H1 (cell line): ENCODE measurements at regions not wholly inside any gene's neighbourhood (a gene's known extent, or its start where the extent isn't known, plus 50 kb on each side); places are given as distances from the start of the nearest gene placed in this dataset.

Experiments
- CTCF ChIA-PET: fragments of 300-600 bp; sonication (Branson Sonifier 250); formaldehyde crosslinking; loops from one replicate; lab custom pipeline; 2021; ENCODE audit not compliant: partially characterized antibody; lab: Charles Lee
- POLR2A ChIA-PET: fragments of 300-600 bp; sonication (Branson Sonifier 250); formaldehyde crosslinking; loops from one replicate; lab custom pipeline; 2021; ENCODE audit warnings: inconsistent platforms; ENCODE audit not compliant: partially characterized antibody; lab: Charles Lee
- DNase-seq, 2 experiments: peaks; one replicate each; pipeline versions ENCODE4 v3.0.0 to v3.0.0-alpha.2; 2010 to 2022; ENCODE audit warnings: low spot score in 2 of 2, low read depth in 1 of 2, mixed read lengths in 1 of 2
- FAIRE-seq: peaks from 2 replicates; lab custom pipeline; 2011; peaks lifted over from hg19 to GRCh38; lab: Jason Lieb, UNC
- H2AFZ ChIP-seq: 2 replicates; pipeline ENCODE4 v1.8.1; 2012; ENCODE audit warnings: low read length, inconsistent platforms
- H2AK5ac ChIP-seq: 2 replicates; pipeline ENCODE4 v1.6.1; 2013; ENCODE audit warnings: low read depth, low read length
- H2BK120ac ChIP-seq: replicated peaks from 2 replicates; pipeline ENCODE3; 2013; ENCODE audit warnings: low read depth, low read length, inconsistent platforms
- H2BK12ac ChIP-seq: 2 replicates; pipeline ENCODE4 v1.6.1; 2013; ENCODE audit warnings: low read depth, low read length
- H2BK15ac ChIP-seq: 2 replicates; pipeline ENCODE4 v1.6.1; 2013; ENCODE audit warnings: low read length
- H2BK20ac ChIP-seq: 2 replicates; pipeline ENCODE4 v1.6.1; 2013; ENCODE audit warnings: low read length
- H2BK5ac ChIP-seq: 2 replicates; pipeline ENCODE4 v1.6.1; 2013; ENCODE audit warnings: low read depth, low read length
- H3K14ac ChIP-seq: 2 replicates; pipeline ENCODE4 v1.6.1; 2013; ENCODE audit warnings: inconsistent platforms; ENCODE audit not compliant: insufficient read length
- H3K18ac ChIP-seq: 2 replicates; pipeline ENCODE4 v1.6.1; 2013; ENCODE audit warnings: low read length; ENCODE audit errors: extremely low read depth
- H3K23ac ChIP-seq: 2 replicates; pipeline ENCODE4 v1.6.1; 2013; ENCODE audit warnings: inconsistent platforms; ENCODE audit not compliant: insufficient read length
- H3K23me2 ChIP-seq: 2 replicates; pipeline ENCODE4 v1.6.1; 2013; ENCODE audit warnings: low read depth, low read length
- H3K27ac ChIP-seq: 2 replicates; pipeline ENCODE4 v1.6.1; 2011; ENCODE audit warnings: low read depth, low read length, inconsistent platforms
- H3K27me3 ChIP-seq, 4 experiments: replicated peaks in 1 of 4; 1 replicate in 1 of 4; 2 replicates in 3 of 4; pipeline versions ENCODE4 v1.6.1 to v1.8.1; 2011 to 2013; ENCODE audit warnings: low read length in 3 of 4, mild to moderate bottlenecking in 3 of 4, inconsistent platforms in 2 of 4, mixed read lengths in 2 of 4, moderate library complexity in 1 of 4; ENCODE audit not compliant: control insufficient read depth in 3 of 4, insufficient read depth in 3 of 4; ENCODE audit errors: extremely low read depth in 1 of 4
- H3K36me3 ChIP-seq, 4 experiments: 2 replicates each; pipeline versions ENCODE4 v1.6.1 to v1.8.1; 2011 to 2013; ENCODE audit warnings: mild to moderate bottlenecking in 4 of 4, low read length in 3 of 4, moderate library complexity in 2 of 4, control low read depth in 1 of 4, inconsistent platforms in 1 of 4; ENCODE audit not compliant: insufficient read depth in 4 of 4, control insufficient read depth in 2 of 4
- H3K4ac ChIP-seq: replicated peaks from 2 replicates; pipeline ENCODE3; 2013; ENCODE audit warnings: low read length, low read depth, mixed read lengths, inconsistent platforms; ENCODE audit not compliant: insufficient read length
- H3K4me1 ChIP-seq, 4 experiments: replicated peaks in 1 of 4; 1 replicate in 1 of 4; 2 replicates in 3 of 4; pipeline versions ENCODE4 v1.6.1 to v1.8.1; 2011 to 2013; ENCODE audit warnings: low read length in 3 of 4, inconsistent platforms in 2 of 4, mixed read lengths in 1 of 4; ENCODE audit not compliant: insufficient read depth in 4 of 4, control insufficient read depth in 3 of 4
- H3K4me2 ChIP-seq, 2 experiments: 2 replicates each; pipeline versions ENCODE4 v1.6.1 to v1.8.1; 2011 to 2013; ENCODE audit warnings: low read depth in 2 of 2, low read length in 2 of 2, control low read depth in 1 of 2, inconsistent platforms in 1 of 2, mild to moderate bottlenecking in 1 of 2; ENCODE audit not compliant: insufficient read depth in 1 of 2
- H3K4me3 ChIP-seq, 4 experiments: fragments of 200-600, 300-600 bp in 1 of 4; sonication (generic), shearing (Covaris generic), sonication (Bioruptor Twin) in 1 of 4; 2 replicates each; pipeline versions ENCODE4 v1.5.1 to v1.8.1; 2011 to 2016; ENCODE audit warnings: low read length in 4 of 4, low read depth in 3 of 4, control low read depth in 2 of 4, inconsistent platforms in 2 of 4, mild to moderate bottlenecking in 2 of 4, mixed read lengths in 1 of 4, moderate library complexity in 1 of 4; ENCODE audit not compliant: insufficient read depth in 2 of 4; ENCODE audit errors: extremely low read depth in 1 of 4
- H3K56ac ChIP-seq: replicated peaks from 2 replicates; pipeline ENCODE3; 2013; ENCODE audit warnings: low read depth, mild to moderate bottlenecking, mixed read lengths, low read length, inconsistent platforms; ENCODE audit not compliant: insufficient read length
- H3K79me1 ChIP-seq: 2 replicates; pipeline ENCODE4 v1.6.1; 2013; ENCODE audit warnings: low read depth, low read length, control low read depth
- H3K79me2 ChIP-seq, 2 experiments: 2 replicates each; pipeline versions ENCODE4 v1.6.1 to v1.8.1; 2012 to 2013; ENCODE audit warnings: low read length in 2 of 2, mild to moderate bottlenecking in 2 of 2, inconsistent platforms in 1 of 2; ENCODE audit not compliant: insufficient read depth in 2 of 2, control insufficient read depth in 1 of 2
- H3K9ac ChIP-seq, 4 experiments: replicated peaks in 1 of 4; 1 replicate in 1 of 4; 2 replicates in 3 of 4; pipeline versions ENCODE4 v1.6.1 to v1.8.1; 2011 to 2013; ENCODE audit warnings: low read depth in 3 of 4, low read length in 3 of 4, control low read depth in 2 of 4, mild to moderate bottlenecking in 2 of 4, moderate library complexity in 2 of 4, inconsistent platforms in 1 of 4; ENCODE audit errors: extremely low read depth in 1 of 4
- H3K9me3 ChIP-seq, 2 experiments: 2 replicates each; pipeline versions ENCODE4 v1.6.1 to v1.8.1; 2012 to 2013; ENCODE audit warnings: mild to moderate bottlenecking in 2 of 2, moderate library complexity in 2 of 2, control low read depth in 1 of 2, inconsistent platforms in 1 of 2, low read depth in 1 of 2, low read length in 1 of 2, mixed read lengths in 1 of 2; ENCODE audit not compliant: insufficient read depth in 2 of 2
- H4K20me1 ChIP-seq, 2 experiments: replicated peaks in 1 of 2; 2 replicates each; pipeline versions ENCODE3 to v1.8.1; 2011 to 2013; ENCODE audit warnings: inconsistent platforms in 2 of 2, low read length in 2 of 2, mild to moderate bottlenecking in 1 of 2; ENCODE audit not compliant: insufficient read depth in 2 of 2, control insufficient read depth in 1 of 2
- H4K5ac ChIP-seq: 2 replicates; pipeline ENCODE4 v1.6.1; 2013; ENCODE audit warnings: low read length, low read depth, mixed read lengths, inconsistent platforms; ENCODE audit not compliant: insufficient read length
- H4K8ac ChIP-seq: 2 replicates; pipeline ENCODE4 v1.8.0; 2013; ENCODE audit warnings: mild to moderate bottlenecking, moderate library complexity, low read length, inconsistent platforms; ENCODE audit not compliant: insufficient read depth; ENCODE audit errors: extremely low read depth
- H4K91ac ChIP-seq: replicated peaks from 2 replicates; pipeline ENCODE3; 2013; ENCODE audit warnings: low read length, mixed read lengths, inconsistent platforms; ENCODE audit not compliant: insufficient read length
- CBX5 ChIP-seq: fragments of 300-800, 300-1000 bp; sonication (generic); IDR thresholded peaks from 2 replicates; pipeline ENCODE4 v1.7.1; 2016; ENCODE audit warnings: antibody characterized with exemption, low read length, low read depth
- CHD1 ChIP-seq: IDR thresholded peaks from 2 replicates; pipeline ENCODE4 v1.6.1; 2012; ENCODE audit warnings: low read depth, low read length, improper control_type of control experiment
- CREB1 ChIP-seq: IDR thresholded peaks from 2 replicates; pipeline ENCODE4 v1.6.1; 2012; ENCODE audit warnings: inconsistent platforms
- CTBP2 ChIP-seq: IDR thresholded peaks from 2 replicates; pipeline ENCODE4 v1.7.0; 2011; ENCODE audit warnings: borderline replicate concordance, mild to moderate bottlenecking, moderate library complexity, mixed read lengths, low read length; ENCODE audit not compliant: insufficient read depth, insufficient read length
- EGR1 ChIP-seq: IDR thresholded peaks from 2 replicates; pipeline ENCODE4 v1.6.1; 2011; ENCODE audit warnings: low read depth, low read length, borderline replicate concordance
- MAFK ChIP-seq: IDR thresholded peaks from 2 replicates; pipeline ENCODE4 v1.6.1; 2012; ENCODE audit warnings: low read depth, mild to moderate bottlenecking, improper control_type of control experiment, low read length
- SAP30 ChIP-seq: fragments of 300-600 bp; sonication (generic); IDR thresholded peaks from 2 replicates; pipeline ENCODE4 v1.7.1; 2012; ENCODE audit warnings: low read length, moderate library complexity, mild to moderate bottlenecking, inconsistent platforms; ENCODE audit not compliant: insufficient read depth, insufficient replicate concordance
- TEAD4 ChIP-seq: IDR thresholded peaks from 2 replicates; pipeline ENCODE4 v1.6.1; 2012; ENCODE audit warnings: low read depth, low read length, inconsistent platforms, mixed read lengths
- WGBS, 2 experiments: shearing (Covaris generic) in 1 of 2; methylation state at CpG; one replicate each; pipeline versions ENCODE4 v1.1.6 to v1.1.7; 2013 to 2015; ENCODE audit warnings: low lambda C conversion rate in 2 of 2, mixed read lengths in 2 of 2, inconsistent platforms in 1 of 2, low coverage in 1 of 2, missing lambda C conversion rate in 1 of 2; ENCODE audit not compliant: insufficient replicate concordance in 2 of 2, insufficient coverage in 1 of 2, insufficient read length in 1 of 2; ENCODE audit errors: extremely low coverage in 1 of 2, missing lambda C conversion rate in 1 of 2; 5-methylcytosine and 5-hydroxymethylcytosine counted together

DNA sequence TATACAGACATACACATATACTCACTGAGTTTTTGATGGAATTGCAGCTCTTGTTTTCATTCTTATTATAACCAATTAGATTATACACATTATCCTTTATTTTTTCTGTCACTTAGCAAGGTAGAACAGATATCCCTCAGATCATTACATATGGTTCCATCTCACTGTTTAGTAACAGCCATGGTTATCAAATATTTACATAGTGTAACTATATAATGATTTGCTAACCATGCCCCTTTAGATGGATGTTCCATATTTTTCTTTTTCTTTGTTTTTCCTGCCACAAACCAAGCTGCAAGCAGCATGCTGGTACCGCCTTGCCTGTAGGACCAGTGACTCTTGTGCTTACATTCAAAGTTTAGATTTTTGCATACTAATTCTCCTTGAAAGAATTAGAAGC lies 163.4 kb upstream of the NFE2L3 start:
- H3K4ac ChIP-seq, result no peak overlapping the region
- no peak overlapping the region for H3K14ac ChIP-seq
- FAIRE-seq (no peak), DNase-seq (no peak)
- H3K27me3 ChIP-seq, result no peaks in the 10 kb centered on the region
- H3K56ac ChIP-seq, result no peak overlapping the region
- H2BK5ac ChIP-seq, result no peak overlapping the region
- H3K9me3 ChIP-seq, result no peaks in the 10 kb centered on the region
- H2BK15ac ChIP-seq, result no peak overlapping the region
- H3K4me2 ChIP-seq, result no peak overlapping the region
- WGBS, 2 experiments, result 100% methylated on average over 1 of the region's 1 CpG; no CpG with 5 or more reads in 1 of the 2 experiments
- no peak overlapping the region for H2BK120ac ChIP-seq
- H3K4me3 ChIP-seq, result no peak overlapping the region
- no peak overlapping the region for H2AFZ ChIP-seq
- no peak overlapping the region for H2BK12ac ChIP-seq
- no peaks in the 10 kb centered on the region for H3K79me2 ChIP-seq
- POLR2A ChIA-PET, result interaction anchor here (1.1 kb wide), 1 partner anchor 42 kb away, joined by 3 read pairs; no protein-coding TSS in a partner anchor
- no peaks in the 10 kb centered on the region for H3K36me3 ChIP-seq
- no peak overlapping the region for H3K23ac ChIP-seq
- no peak overlapping the region for H3K27ac ChIP-seq
- no peak for TF ChIP-seq CHD1
- no peak for TF ChIP-seq CBX5
- no peak for TF ChIP-seq MAFK
- no peak for TF ChIP-seq CTBP2
- no peak for TF ChIP-seq SAP30
- no peak for TF ChIP-seq EGR1
- no peak for TF ChIP-seq CREB1
- TF ChIP-seq TEAD4, result no peak
- H3K23me2 ChIP-seq, result no peaks in the 10 kb centered on the region
- H4K5ac ChIP-seq, result no peak overlapping the region
- no peak overlapping the region for H2BK20ac ChIP-seq
- CTCF ChIA-PET, result interaction anchor here (0.6 to 2.1 kb wide), 6 partner anchors 9 to 600 kb away, joined by 3 to 9 read pairs (median 4); no protein-coding TSS in a partner anchor
- no peak overlapping the region for H3K9ac ChIP-seq
- H3K18ac ChIP-seq, result no peak overlapping the region
- no peak overlapping the region for H4K91ac ChIP-seq
- no peak overlapping the region for H2AK5ac ChIP-seq
- no peaks in the 10 kb centered on the region for H4K20me1 ChIP-seq
- H3K79me1 ChIP-seq, result no peaks in the 10 kb centered on the region
- H4K8ac ChIP-seq, result no peak overlapping the region
- no peaks in the 10 kb centered on the region for H3K4me1 ChIP-seq
